GM10266 (cell line): ENCODE measurements at regions not wholly inside any gene's neighbourhood (a gene's known extent, or its start where the extent isn't known, plus 50 kb on each side); places are given as distances from the start of the nearest gene placed in this dataset.

ENCODE experiments used
- DNase-seq: peaks from one replicate; pipeline ENCODE4 v3.0.0; 2012; ENCODE audit errors: extremely low spot score
- CTCF ChIP-seq: IDR thresholded peaks from 2 replicates; pipeline ENCODE4 v1.5.1; 2012; ENCODE audit warnings: mild to moderate bottlenecking, low read depth; ENCODE audit not compliant: control insufficient read depth, insufficient read depth; ENCODE audit errors: missing control alignments

DNA sequence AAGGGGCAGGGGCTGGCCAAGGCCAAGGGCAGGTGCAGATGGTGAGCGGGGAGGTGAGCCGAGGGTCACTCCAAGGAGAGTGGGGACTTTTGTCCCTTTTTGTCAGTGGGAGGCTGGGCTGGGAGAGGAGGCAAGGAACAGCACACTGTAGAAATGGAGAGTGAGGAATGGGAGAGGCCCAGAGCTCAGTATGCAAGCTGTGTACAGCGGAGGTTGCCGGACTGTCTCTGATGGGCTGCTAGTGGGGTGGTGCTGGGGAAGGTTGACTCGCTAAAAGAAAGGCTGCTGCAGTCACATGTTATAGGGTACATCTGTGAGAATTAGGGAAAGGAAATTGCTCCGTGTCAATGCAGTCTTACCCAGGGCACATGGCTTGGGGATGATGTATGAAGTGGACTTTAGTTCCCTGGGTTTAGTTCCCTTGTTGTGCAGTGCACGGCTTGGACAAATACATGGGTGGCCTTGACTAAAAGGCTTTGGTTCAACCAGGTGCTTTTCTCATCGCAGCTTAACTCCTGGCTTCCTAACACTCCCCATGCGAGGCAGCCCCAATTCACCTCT, 57.1 kb upstream of the STX18 start:
- no peak for TF ChIP-seq CTCF
- no peak for DNase-seq

DNA sequence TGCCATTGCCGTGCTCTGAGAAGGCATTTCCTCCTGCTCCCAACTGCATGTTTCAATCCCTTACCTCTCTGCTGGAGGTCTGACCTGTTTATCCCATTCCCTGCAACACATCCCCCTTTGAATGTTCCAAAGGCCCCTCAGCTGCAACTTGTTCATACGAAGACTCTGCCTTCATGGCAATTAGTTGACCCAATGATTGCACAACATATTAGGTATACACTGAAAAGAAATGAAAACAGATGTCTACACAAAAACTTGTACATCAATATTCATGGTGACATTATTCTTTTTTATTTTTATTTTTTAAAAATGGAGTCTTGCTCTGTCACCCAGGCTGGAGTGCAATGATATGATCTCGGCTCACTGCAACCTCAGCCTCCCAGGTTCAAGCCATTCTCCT, 54.9 kb upstream of the STX18 start:
- no peak for DNase-seq
- TF ChIP-seq CTCF = no peak

- TF ChIP-seq CTCF = no peak
- no peak for DNase-seq
Observed at GRCh38 chr4:4595252-4595651, 53.4 kb upstream of the STX18 start.

- no peak for DNase-seq
Observed at GRCh38 chr4:4594285-4594920, 52.6 kb upstream of the STX18 start.

GRCh38 chr4:4593596-4594284, 51.9 kb upstream of the STX18 start:
- DNase-seq = no peak
- no peak for TF ChIP-seq CTCF

More at GRCh38 chr4:4594285-4594920, 52.6 kb upstream of the STX18 start:
- TF ChIP-seq CTCF = no peak

DNA sequence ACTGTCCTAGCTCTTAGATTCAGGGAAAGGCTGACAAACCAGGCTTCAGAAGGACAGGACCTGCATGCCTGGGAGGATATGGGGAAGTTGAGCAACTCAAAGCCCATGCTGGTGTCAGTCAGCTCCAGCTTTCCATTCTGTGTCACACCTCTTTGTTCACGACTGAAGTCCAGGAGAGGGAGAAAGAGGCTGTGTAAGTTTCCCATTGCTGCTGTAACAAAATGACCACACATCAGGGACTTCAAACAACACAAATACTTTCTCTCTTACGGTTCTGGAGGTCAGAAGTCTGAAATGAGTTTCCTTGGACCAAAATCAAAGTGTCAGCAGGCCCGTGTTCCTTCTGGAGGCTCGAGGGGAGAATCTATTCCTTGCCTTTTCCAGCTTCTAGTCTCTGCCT, 50.6 kb upstream of the STX18 start:
- no peak for DNase-seq
- TF ChIP-seq CTCF = no peak
